B cell (primary cell): ENCODE measurements at regions not wholly inside any gene's neighbourhood (a gene's known extent, or its start where the extent isn't known, plus 50 kb on each side); places are given as distances from the start of the nearest gene placed in this dataset.

Experiments used
- ATAC-seq: fragments of 200-7000 bp; cut with Tn5 transposase; one replicate; pipeline ENCODE4 v1.10.0; 2021; ENCODE audit warnings: low read depth, mild to moderate bottlenecking, moderate number of reproducible peaks, moderate library complexity
- CTCF ChIA-PET: fragments of 350-600 bp; sonication (Branson Sonifier 250); formaldehyde crosslinking; loops from one replicate; lab custom pipeline; 2021; ENCODE audit warnings: antibody characterized with exemption, inconsistent platforms; lab: Charles Lee
- POLR2A ChIA-PET: fragments of 350-600 bp; sonication (Branson Sonifier 250); formaldehyde crosslinking; loops from one replicate; lab custom pipeline; 2021; ENCODE audit warnings: antibody characterized with exemption; lab: Charles Lee
- DNase-seq: peaks from one replicate; pipeline ENCODE4 v3.0.0; 2013
- H2AFZ ChIP-seq: 2 replicates; pipeline ENCODE4 v1.6.1; 2012; ENCODE audit warnings: mild to moderate bottlenecking, low read depth, low read length; ENCODE audit not compliant: insufficient read depth, poor library complexity, severe bottlenecking
- H3K27ac ChIP-seq, 2 donors: 1 replicate in 1 of 2; 2 replicates in 1 of 2; pipeline ENCODE4 v1.5.1; 2012 to 2013; ENCODE audit warnings: low read length in 2 of 2, mild to moderate bottlenecking in 2 of 2, moderate library complexity in 1 of 2
- H3K27me3 ChIP-seq, 4 experiments: fragments of 200-600 bp in 1 of 4; sonication (generic) in 1 of 4; replicated peaks in 1 of 4; 1 replicate in 2 of 4; 2 replicates in 2 of 4; pipeline versions ENCODE4 v1.6.1 to v1.7.0; 2013 to 2016; ENCODE audit warnings: low read length in 3 of 4, mild to moderate bottlenecking in 2 of 4, mixed read lengths in 1 of 4, moderate library complexity in 1 of 4; ENCODE audit not compliant: insufficient read depth in 4 of 4, control insufficient read depth in 3 of 4; ENCODE audit errors: control extremely low read depth in 1 of 4
- H3K36me3 ChIP-seq, 2 experiments: replicated peaks in 1 of 2; 1 replicate in 1 of 2; 2 replicates in 1 of 2; pipeline versions ENCODE4 v1.6.1 to v1.7.1; 2013; ENCODE audit warnings: low read length in 1 of 2; ENCODE audit not compliant: insufficient read depth in 2 of 2, control insufficient read depth in 1 of 2; ENCODE audit errors: control extremely low read depth in 1 of 2, extremely low read depth in 1 of 2
- H3K4me1 ChIP-seq, 2 donors: fragments of 200-600 bp in 1 of 2; sonication (generic) in 1 of 2; 1 replicate in 1 of 2; 2 replicates in 1 of 2; pipeline versions ENCODE4 v1.5.1 to v1.6.1; 2013 to 2017; ENCODE audit warnings: low read length in 2 of 2; ENCODE audit not compliant: control insufficient read depth in 2 of 2, insufficient read depth in 2 of 2
- H3K4me2 ChIP-seq: replicated peaks from 2 replicates; pipeline ENCODE3; 2012; ENCODE audit warnings: mild to moderate bottlenecking, low read depth, low read length; ENCODE audit not compliant: poor library complexity, severe bottlenecking
- H3K4me3 ChIP-seq, 5 experiments: fragments of 200-600 bp in 1 of 5; sonication (generic) in 1 of 5; 1 replicate in 3 of 5; 2 replicates in 2 of 5; pipeline versions ENCODE4 v1.5.1 to v1.7.0; 2011 to 2016; ENCODE audit warnings: low read length in 4 of 5, mild to moderate bottlenecking in 4 of 5, low read depth in 2 of 5, control low read depth in 1 of 5, moderate library complexity in 1 of 5; ENCODE audit not compliant: insufficient read depth in 1 of 5; ENCODE audit errors: control extremely low read depth in 1 of 5, extremely low read depth in 1 of 5
- H3K79me2 ChIP-seq: fragments of 200-600 bp; sonication (generic); one replicate; pipeline ENCODE4 v1.6.0; 2016; ENCODE audit warnings: low read length; ENCODE audit not compliant: control insufficient read depth, insufficient read depth
- H3K9ac ChIP-seq: fragments of 200-600 bp; sonication (generic); 2 replicates; pipeline ENCODE4 v1.6.1; 2017; ENCODE audit warnings: mild to moderate bottlenecking, low read length, moderate library complexity
- H3K9me3 ChIP-seq, 3 donors: one replicate each; pipeline versions ENCODE4 v1.6.1 to v1.7.1; 2013; ENCODE audit warnings: low read length in 2 of 3; ENCODE audit not compliant: control insufficient read depth in 2 of 3, insufficient read depth in 1 of 3; ENCODE audit errors: control extremely low read depth in 1 of 3
- H4K20me1 ChIP-seq: 2 replicates; pipeline ENCODE4 v1.6.0; 2012; ENCODE audit warnings: mild to moderate bottlenecking, low read length; ENCODE audit not compliant: insufficient read depth, control insufficient read depth, poor library complexity, severe bottlenecking
- H3K27ac Mint-ChIP-seq: one replicate; pipeline ENCODE4 v1.8.0; 2021; ENCODE audit warnings: mixed read lengths
- H3K27me3 Mint-ChIP-seq: one replicate; pipeline ENCODE4 v1.8.0; 2021; ENCODE audit warnings: mixed read lengths
- H3K4me1 Mint-ChIP-seq: one replicate; pipeline ENCODE4 v1.8.0; 2021; ENCODE audit warnings: mixed read lengths
- H3K4me3 Mint-ChIP-seq: one replicate; pipeline ENCODE4 v1.8.0; 2021; ENCODE audit warnings: mixed read lengths
- H3K9me3 Mint-ChIP-seq: one replicate; pipeline ENCODE4 v1.8.0; 2022; ENCODE audit warnings: mixed read lengths; ENCODE audit not compliant: insufficient read depth
- EZH2 ChIP-seq: IDR thresholded peaks from 2 replicates; pipeline ENCODE4 v1.6.1; 2012; ENCODE audit warnings: borderline replicate concordance, low read depth, mild to moderate bottlenecking, moderate library complexity, low read length; ENCODE audit not compliant: insufficient read depth, poor library complexity, severe bottlenecking
- WGBS: methylation state at CpG from one replicate; pipeline ENCODE4 v1.1.5; 2013; ENCODE audit warnings: missing lambda C conversion rate; ENCODE audit not compliant: insufficient coverage; 5-methylcytosine and 5-hydroxymethylcytosine counted together
- intact Hi-C: fragments of 100-400 bp; cut with micrococcal nuclease; formaldehyde crosslinking; loops from one replicate; pipeline ENCODE4 v1.10.0; 2022
- TF ChIP-seq, protein P1 (sequence below): fragments of 200-600 bp; IDR thresholded peaks from one replicate; pipeline ENCODE4 v1.8.0; 2022; ENCODE audit warnings: antibody characterized with exemption, mild to moderate bottlenecking

DNA sequence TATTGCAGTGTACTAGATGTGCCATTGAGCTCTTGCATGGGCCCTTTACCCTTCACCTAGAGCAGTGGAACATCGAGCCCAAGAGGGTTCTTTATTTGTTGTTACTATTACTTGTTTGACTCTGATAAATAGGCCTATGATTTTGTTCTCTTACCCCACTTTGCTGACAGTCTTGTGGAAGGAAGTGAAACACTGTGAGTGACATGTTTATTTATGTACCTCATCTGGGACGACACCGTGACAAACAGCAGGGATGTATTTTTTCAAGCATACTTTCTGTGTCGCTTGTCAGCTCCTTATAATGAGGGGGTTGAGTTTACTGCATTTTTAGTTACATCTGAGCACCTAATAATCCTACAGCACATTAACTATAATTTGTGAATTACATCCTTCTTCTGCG is 1010.3 kb upstream of the TENM4 start:
- no peak overlapping the region for H2AFZ ChIP-seq
- DNase-seq (no peak), ATAC-seq (no peak)
- H3K4me1 ChIP-seq: no peaks in the 10 kb centered on the region
- TF ChIP-seq, protein P1, sequence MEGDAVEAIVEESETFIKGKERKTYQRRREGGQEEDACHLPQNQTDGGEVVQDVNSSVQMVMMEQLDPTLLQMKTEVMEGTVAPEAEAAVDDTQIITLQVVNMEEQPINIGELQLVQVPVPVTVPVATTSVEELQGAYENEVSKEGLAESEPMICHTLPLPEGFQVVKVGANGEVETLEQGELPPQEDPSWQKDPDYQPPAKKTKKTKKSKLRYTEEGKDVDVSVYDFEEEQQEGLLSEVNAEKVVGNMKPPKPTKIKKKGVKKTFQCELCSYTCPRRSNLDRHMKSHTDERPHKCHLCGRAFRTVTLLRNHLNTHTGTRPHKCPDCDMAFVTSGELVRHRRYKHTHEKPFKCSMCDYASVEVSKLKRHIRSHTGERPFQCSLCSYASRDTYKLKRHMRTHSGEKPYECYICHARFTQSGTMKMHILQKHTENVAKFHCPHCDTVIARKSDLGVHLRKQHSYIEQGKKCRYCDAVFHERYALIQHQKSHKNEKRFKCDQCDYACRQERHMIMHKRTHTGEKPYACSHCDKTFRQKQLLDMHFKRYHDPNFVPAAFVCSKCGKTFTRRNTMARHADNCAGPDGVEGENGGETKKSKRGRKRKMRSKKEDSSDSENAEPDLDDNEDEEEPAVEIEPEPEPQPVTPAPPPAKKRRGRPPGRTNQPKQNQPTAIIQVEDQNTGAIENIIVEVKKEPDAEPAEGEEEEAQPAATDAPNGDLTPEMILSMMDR: no peak
- no peak for TF ChIP-seq EZH2
- no peak overlapping the region for H3K4me3 Mint-ChIP-seq
- no peaks in the 10 kb centered on the region for H3K79me2 ChIP-seq
- ChIA-PET CTCF (no interaction called here), POLR2A (no interaction called here)
- intact Hi-C loops: no loop called here
- no CpG with 5 or more reads among the region's 5 CpGs for WGBS
- H3K27me3 Mint-ChIP-seq: no peaks in the 10 kb centered on the region
- peaks cover 0 to 3% (median 0%) of the 10 kb centered on the region in 3 donors for H3K9me3 ChIP-seq
- H3K4me2 ChIP-seq: no peak overlapping the region
- H3K9ac ChIP-seq: no peak overlapping the region
- H4K20me1 ChIP-seq: no peaks in the 10 kb centered on the region
- no peak overlapping the region for H3K27ac Mint-ChIP-seq
- no peaks in the 10 kb centered on the region for H3K27me3 ChIP-seq
- H3K27ac ChIP-seq: no peak overlapping the region
- H3K4me3 ChIP-seq: no peak overlapping the region
- H3K36me3 ChIP-seq: no peaks in the 10 kb centered on the region
- H3K9me3 Mint-ChIP-seq: peaks cover 9% of the 10 kb centered on the region
- H3K4me1 Mint-ChIP-seq: no peaks in the 10 kb centered on the region

DNA sequence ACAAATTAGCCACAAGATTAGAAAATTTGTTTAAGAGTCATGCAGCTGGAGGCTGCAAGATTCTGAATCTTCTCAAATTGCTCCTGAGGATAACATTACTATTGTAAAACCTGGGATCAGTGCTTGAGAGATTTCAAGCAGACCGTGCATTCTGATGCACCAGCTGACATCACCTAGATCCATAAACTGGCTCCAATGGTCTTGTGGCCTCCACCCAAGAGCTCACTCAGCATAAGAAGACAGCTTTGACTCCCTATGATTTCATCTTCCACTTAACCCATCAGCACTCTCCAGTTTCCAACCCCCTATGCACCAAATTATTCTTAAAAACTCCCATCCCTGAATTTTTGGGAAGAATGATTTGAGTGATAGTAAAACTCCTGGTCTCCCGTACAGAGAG is 1007.9 kb upstream of the TENM4 start:
- Histone ChIP-seq H3K27ac (no peak overlapping the region), H3K36me3 (no peaks in the 10 kb centered on the region), H3K27me3 (no peaks in the 10 kb centered on the region), H2AFZ (no peak overlapping the region), H3K4me3 (no peak overlapping the region), H3K79me2 (no peaks in the 10 kb centered on the region), H3K4me2 (no peak overlapping the region), H3K9ac (no peak overlapping the region), H3K4me1 (no peaks in the 10 kb centered on the region), H3K9me3 (peaks cover 0 to 3% (median 0%) of the 10 kb centered on the region in 3 donors), H4K20me1 (no peaks in the 10 kb centered on the region)
- no peaks in the 10 kb centered on the region for H3K27me3 Mint-ChIP-seq
- POLR2A ChIA-PET: no interaction called here
- no peak for TF ChIP-seq EZH2
- H3K4me1 Mint-ChIP-seq: no peaks in the 10 kb centered on the region
- DNase-seq: no peak
- no peak for ATAC-seq
- peaks cover 7% of the 10 kb centered on the region for H3K9me3 Mint-ChIP-seq
- no peak overlapping the region for H3K27ac Mint-ChIP-seq
- 100% methylated on average over 1 of the region's 2 CpGs for WGBS
- no peak overlapping the region for H3K4me3 Mint-ChIP-seq
- intact Hi-C loops: no loop called here
- CTCF ChIA-PET: no interaction called here
